HepG2 (cell line): ENCODE measurements at regions not wholly inside any gene's neighbourhood (a gene's known extent, or its start where the extent isn't known, plus 50 kb on each side); places are given as distances from the start of the nearest gene placed in this dataset.

Experiments
- FOXJ3 ChIP-seq: sonication (generic); formaldehyde crosslinking; IDR thresholded peaks from 2 replicates; pipeline ENCODE4 v1.4.0; 2020; ENCODE audit warnings: missing genetic modification reagents, mild to moderate bottlenecking, borderline replicate concordance
- KDM2A ChIP-seq: sonication (generic); formaldehyde crosslinking; IDR thresholded peaks from 2 replicates; pipeline ENCODE4 v1.4.0; 2020; ENCODE audit warnings: low read depth, missing genetic modification reagents, borderline replicate concordance
- KDM6A ChIP-seq: IDR thresholded peaks from 2 replicates; pipeline ENCODE4 v1.6.1; 2016; ENCODE audit warnings: low read depth
- NFYB ChIP-seq: sonication (generic); formaldehyde crosslinking; IDR thresholded peaks from 2 replicates; pipeline ENCODE4 v1.4.0; 2020; ENCODE audit warnings: missing genetic modification reagents
- NR3C1 ChIP-seq: sonication (generic); formaldehyde crosslinking; IDR thresholded peaks from 2 replicates; pipeline ENCODE4 v1.4.0; 2020; ENCODE audit warnings: missing genetic modification reagents
- POLR2A ChIP-seq, 2 experiments: IDR thresholded peaks; 2 replicates each; pipeline ENCODE4 v1.6.1; 2011; ENCODE audit warnings: low read depth in 2 of 2, low read length in 2 of 2, mild to moderate bottlenecking in 1 of 2, moderate library complexity in 1 of 2; ENCODE audit not compliant: insufficient read depth in 1 of 2
- POLR2AphosphoS5 ChIP-seq: IDR thresholded peaks from 2 replicates; pipeline ENCODE4 v1.6.1; 2012; ENCODE audit warnings: low read depth, low read length
- TF ChIP-seq, protein P1 (sequence below): sonication (generic); formaldehyde crosslinking; IDR thresholded peaks from 2 replicates; pipeline ENCODE4 v1.8.0; 2022; ENCODE audit warnings: mild to moderate bottlenecking, missing genetic modification reagents, borderline replicate concordance
- TF ChIP-seq, protein P2 (sequence below): sonication (generic); formaldehyde crosslinking; IDR thresholded peaks from 2 replicates; pipeline ENCODE4 v1.4.0; 2020; ENCODE audit warnings: mild to moderate bottlenecking, low read depth, missing genetic modification reagents
- TF ChIP-seq, protein P3 (sequence below): sonication (generic); formaldehyde crosslinking; IDR thresholded peaks from 2 replicates; pipeline ENCODE4 v1.5.0; 2020; ENCODE audit warnings: mild to moderate bottlenecking, missing genetic modification reagents, moderate library complexity

GRCh38 chr17:47066095-47066494 is 87.0 kb upstream of the RPRML start:
- no peak for TF ChIP-seq NFYB (CRISPR knock-in tag)
- no peak for TF ChIP-seq FOXJ3 (CRISPR knock-in tag)
- TF ChIP-seq, protein P1, sequence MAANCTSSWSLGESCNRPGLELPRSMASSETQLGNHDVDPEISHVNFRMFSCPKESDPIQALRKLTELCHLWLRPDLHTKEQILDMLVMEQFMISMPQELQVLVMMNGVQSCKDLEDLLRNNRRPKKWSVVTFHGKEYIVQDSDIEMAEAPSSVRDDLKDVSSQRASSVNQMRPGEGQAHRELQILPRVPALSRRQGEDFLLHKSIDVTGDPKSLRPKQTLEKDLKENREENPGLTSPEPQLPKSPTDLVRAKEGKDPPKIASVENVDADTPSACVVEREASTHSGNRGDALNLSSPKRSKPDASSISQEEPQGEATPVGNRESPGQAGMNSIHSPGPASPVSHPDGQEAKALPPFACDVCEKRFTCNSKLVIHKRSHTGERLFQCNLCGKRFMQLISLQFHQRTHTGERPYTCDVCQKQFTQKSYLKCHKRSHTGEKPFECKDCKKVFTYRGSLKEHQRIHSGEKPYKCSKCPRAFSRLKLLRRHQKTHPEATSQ (CRISPR knock-in tag): no peak
- TF ChIP-seq NR3C1: no peak
- no peak for TF ChIP-seq POLR2AphosphoS5
- TF ChIP-seq POLR2A (IDR thresholded peaks at IDR 0.05; ENCODE audit: insufficient read depth in 1 of 2, low read depth in 2 of 2, low read length in 2 of 2): no peak
- TF ChIP-seq KDM6A (CRISPR knock-in tag): no peak
- TF ChIP-seq, protein P2, sequence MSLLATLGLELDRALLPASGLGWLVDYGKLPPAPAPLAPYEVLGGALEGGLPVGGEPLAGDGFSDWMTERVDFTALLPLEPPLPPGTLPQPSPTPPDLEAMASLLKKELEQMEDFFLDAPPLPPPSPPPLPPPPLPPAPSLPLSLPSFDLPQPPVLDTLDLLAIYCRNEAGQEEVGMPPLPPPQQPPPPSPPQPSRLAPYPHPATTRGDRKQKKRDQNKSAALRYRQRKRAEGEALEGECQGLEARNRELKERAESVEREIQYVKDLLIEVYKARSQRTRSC (CRISPR knock-in tag): no peak
- TF ChIP-seq, protein P3, sequence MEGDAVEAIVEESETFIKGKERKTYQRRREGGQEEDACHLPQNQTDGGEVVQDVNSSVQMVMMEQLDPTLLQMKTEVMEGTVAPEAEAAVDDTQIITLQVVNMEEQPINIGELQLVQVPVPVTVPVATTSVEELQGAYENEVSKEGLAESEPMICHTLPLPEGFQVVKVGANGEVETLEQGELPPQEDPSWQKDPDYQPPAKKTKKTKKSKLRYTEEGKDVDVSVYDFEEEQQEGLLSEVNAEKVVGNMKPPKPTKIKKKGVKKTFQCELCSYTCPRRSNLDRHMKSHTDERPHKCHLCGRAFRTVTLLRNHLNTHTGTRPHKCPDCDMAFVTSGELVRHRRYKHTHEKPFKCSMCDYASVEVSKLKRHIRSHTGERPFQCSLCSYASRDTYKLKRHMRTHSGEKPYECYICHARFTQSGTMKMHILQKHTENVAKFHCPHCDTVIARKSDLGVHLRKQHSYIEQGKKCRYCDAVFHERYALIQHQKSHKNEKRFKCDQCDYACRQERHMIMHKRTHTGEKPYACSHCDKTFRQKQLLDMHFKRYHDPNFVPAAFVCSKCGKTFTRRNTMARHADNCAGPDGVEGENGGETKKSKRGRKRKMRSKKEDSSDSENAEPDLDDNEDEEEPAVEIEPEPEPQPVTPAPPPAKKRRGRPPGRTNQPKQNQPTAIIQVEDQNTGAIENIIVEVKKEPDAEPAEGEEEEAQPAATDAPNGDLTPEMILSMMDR: no peak
- TF ChIP-seq KDM2A: no peak
